Tibial nerve (tissue), 4 donors: ENCODE measurements at regions not wholly inside any gene's neighbourhood (a gene's known extent, or its start where the extent isn't known, plus 50 kb on each side); places are given as distances from the start of the nearest gene placed in this dataset.

Experiments
- DNase-seq, 2 donors: peaks; one replicate each; pipeline ENCODE4 v3.0.0-alpha.2; 2019; ENCODE audit warnings: low spot score in 2 of 2
- H3K27ac ChIP-seq, 4 donors: fragments of 200-600 bp; sonication (generic) in 3 of 4; one replicate each; pipeline ENCODE4 v1.5.1; 2017 to 2019; ENCODE audit warnings: mild to moderate bottlenecking in 1 of 4
- H3K27me3 ChIP-seq, 2 donors: fragments of 200-600 bp; sonication (generic) in 1 of 2; one replicate each; pipeline versions ENCODE4 v1.5.1 to v1.6.0; 2017 to 2019
- H3K36me3 ChIP-seq, 3 donors: fragments of 200-600 bp; sonication (generic); one replicate each; pipeline ENCODE4 v1.5.1; 2018 to 2019
- H3K4me1 ChIP-seq, 4 donors: fragments of 200-600 bp; sonication (generic) in 3 of 4; one replicate each; pipeline ENCODE4 v1.5.1; 2017 to 2019
- H3K4me3 ChIP-seq, 4 donors: fragments of 200-600 bp; sonication (generic) in 3 of 4; one replicate each; pipeline ENCODE4 v1.5.1; 2017 to 2019; ENCODE audit warnings: mild to moderate bottlenecking in 1 of 4, moderate library complexity in 1 of 4
- H3K9me3 ChIP-seq, 4 donors: fragments of 200-600 bp; sonication (generic) in 3 of 4; one replicate each; pipeline ENCODE4 v1.5.1; 2017 to 2019
- EP300 ChIP-seq, 2 donors: sonication (generic); formaldehyde crosslinking; IDR thresholded peaks; one replicate each; pipeline ENCODE4 v1.6.1; 2017; ENCODE audit warnings: antibody characterized with exemption in 2 of 2, mild to moderate bottlenecking in 1 of 2
- POLR2A ChIP-seq, 2 donors: fragments of 450-650 bp; IDR thresholded peaks; one replicate each; pipeline ENCODE4 v1.6.1; 2017; ENCODE audit warnings: antibody characterized with exemption in 2 of 2, mild to moderate bottlenecking in 2 of 2, moderate library complexity in 2 of 2
- WGBS, 2 donors: methylation state at CpG; one replicate each; pipeline ENCODE4 v1.1.5; 2018; 5-methylcytosine and 5-hydroxymethylcytosine counted together
- TF ChIP-seq, protein P1 (sequence below), 5 experiments: fragments of 200-600 bp in 3 of 5; fragments of 450-650 bp in 2 of 5; sonication (generic) in 3 of 5; IDR thresholded peaks; one replicate each; pipeline ENCODE4 v1.5.1; 2016 to 2019; ENCODE audit warnings: antibody characterized with exemption in 5 of 5, mild to moderate bottlenecking in 3 of 5, moderate library complexity in 2 of 5

GRCh38 chr9:80387828-80388227, 816.1 kb downstream of the TLE4 start:
- DNase-seq: no peak
- Histone ChIP-seq H3K36me3 (no peaks in the 10 kb centered on the region), H3K9me3 (no peaks in the 10 kb centered on the region), H3K4me3 (no peak overlapping the region), H3K27me3 (no peaks in the 10 kb centered on the region), H3K27ac (no peak overlapping the region), H3K4me1 (no peaks in the 10 kb centered on the region)
- no peak for TF ChIP-seq POLR2A (IDR thresholded peaks at IDR 0.05)
- TF ChIP-seq, protein P1, sequence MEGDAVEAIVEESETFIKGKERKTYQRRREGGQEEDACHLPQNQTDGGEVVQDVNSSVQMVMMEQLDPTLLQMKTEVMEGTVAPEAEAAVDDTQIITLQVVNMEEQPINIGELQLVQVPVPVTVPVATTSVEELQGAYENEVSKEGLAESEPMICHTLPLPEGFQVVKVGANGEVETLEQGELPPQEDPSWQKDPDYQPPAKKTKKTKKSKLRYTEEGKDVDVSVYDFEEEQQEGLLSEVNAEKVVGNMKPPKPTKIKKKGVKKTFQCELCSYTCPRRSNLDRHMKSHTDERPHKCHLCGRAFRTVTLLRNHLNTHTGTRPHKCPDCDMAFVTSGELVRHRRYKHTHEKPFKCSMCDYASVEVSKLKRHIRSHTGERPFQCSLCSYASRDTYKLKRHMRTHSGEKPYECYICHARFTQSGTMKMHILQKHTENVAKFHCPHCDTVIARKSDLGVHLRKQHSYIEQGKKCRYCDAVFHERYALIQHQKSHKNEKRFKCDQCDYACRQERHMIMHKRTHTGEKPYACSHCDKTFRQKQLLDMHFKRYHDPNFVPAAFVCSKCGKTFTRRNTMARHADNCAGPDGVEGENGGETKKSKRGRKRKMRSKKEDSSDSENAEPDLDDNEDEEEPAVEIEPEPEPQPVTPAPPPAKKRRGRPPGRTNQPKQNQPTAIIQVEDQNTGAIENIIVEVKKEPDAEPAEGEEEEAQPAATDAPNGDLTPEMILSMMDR (IDR thresholded peaks at IDR 0.05): no peak
- TF ChIP-seq EP300 (IDR thresholded peaks at IDR 0.05): no peak
- 80 to 90% methylated on average over 2 of the region's 2 CpGs for WGBS, 2 donors

GRCh38 chr9:80385246-80385645, 813.5 kb downstream of the TLE4 start:
- H3K4me3 ChIP-seq: no peak overlapping the region
- no peaks in the 10 kb centered on the region for H3K27me3 ChIP-seq
- WGBS, 2 donors: 65 to 67% methylated on average over 3 of the region's 3 CpGs
- no peaks in the 10 kb centered on the region for H3K4me1 ChIP-seq
- TF ChIP-seq POLR2A (IDR thresholded peaks at IDR 0.05): no peak
- TF ChIP-seq, protein P1 (IDR thresholded peaks at IDR 0.05): no peak
- TF ChIP-seq EP300 (IDR thresholded peaks at IDR 0.05): no peak
- H3K9me3 ChIP-seq: no peaks in the 10 kb centered on the region
- no peaks in the 10 kb centered on the region for H3K36me3 ChIP-seq
- H3K27ac ChIP-seq: no peak overlapping the region
- no peak for DNase-seq

DNA sequence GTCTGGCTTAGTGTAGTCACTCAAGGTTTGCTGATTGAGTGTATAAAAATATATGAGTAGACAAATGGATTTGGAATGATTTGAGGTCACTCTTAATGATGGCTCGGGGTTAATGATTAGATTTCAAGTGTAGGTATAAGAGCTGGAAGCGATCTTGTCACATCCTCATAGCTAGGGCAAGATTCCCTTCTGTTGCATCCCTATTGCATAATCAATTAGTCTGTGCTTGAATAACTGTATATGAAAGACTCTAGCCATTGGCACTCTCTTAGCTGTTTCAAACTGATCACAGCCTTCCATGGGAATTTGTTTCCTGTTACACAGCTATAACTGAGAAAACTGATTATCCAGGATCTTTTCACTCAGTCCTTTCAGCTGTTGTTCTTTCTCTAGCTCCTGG, 811.6 kb downstream of the TLE4 start:
- Histone ChIP-seq H3K4me3 (no peak overlapping the region), H3K4me1 (no peaks in the 10 kb centered on the region), H3K9me3 (no peaks in the 10 kb centered on the region), H3K27me3 (no peaks in the 10 kb centered on the region), H3K27ac (no peak overlapping the region), H3K36me3 (no peaks in the 10 kb centered on the region)
- WGBS, 2 donors: 91 to 93% methylated on average over 2 of the region's 2 CpGs
- no peak for DNase-seq
- TF ChIP-seq, protein P1 (IDR thresholded peaks at IDR 0.05): no peak
- TF ChIP-seq POLR2A (IDR thresholded peaks at IDR 0.05) (no peak), EP300 (IDR thresholded peaks at IDR 0.05) (no peak)

DNA sequence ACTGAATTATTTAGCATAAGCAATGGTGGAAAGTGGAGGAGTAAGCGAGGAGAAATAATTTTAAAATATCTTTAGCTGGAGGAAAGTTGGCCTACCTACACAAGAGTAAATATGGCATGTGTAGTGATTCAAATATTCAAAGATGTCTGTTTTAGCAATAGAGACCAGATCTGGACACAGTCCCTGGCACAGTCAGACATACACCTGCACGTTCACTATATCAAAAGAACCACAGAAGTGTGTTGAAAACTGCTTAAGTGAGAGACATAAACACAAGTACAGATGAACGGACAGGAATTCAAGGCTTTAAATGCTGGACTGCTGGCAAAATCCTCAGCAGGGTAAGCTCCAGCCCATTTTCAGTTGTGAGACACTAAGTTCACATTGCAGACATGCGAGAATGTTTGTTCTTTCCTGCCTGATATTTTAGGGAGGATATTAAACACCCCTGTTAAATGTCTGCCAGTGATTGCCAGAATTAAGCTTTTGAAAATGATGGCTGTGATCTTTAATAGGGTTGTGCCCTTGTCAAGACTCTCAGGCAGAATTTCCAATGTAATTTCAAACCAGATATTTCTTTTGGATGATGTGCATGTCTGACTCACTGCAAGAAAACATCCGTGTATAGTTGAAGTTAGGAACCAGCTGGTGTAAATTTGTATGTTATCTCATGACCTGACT, 810.6 kb downstream of the TLE4 start:
- no peak overlapping the region for H3K27ac ChIP-seq
- no peaks in the 10 kb centered on the region for H3K36me3 ChIP-seq
- H3K27me3 ChIP-seq: no peaks in the 10 kb centered on the region
- DNase-seq: no peak
- 69 to 77% methylated on average over 5 of the region's 5 CpGs for WGBS, 2 donors
- H3K9me3 ChIP-seq: no peaks in the 10 kb centered on the region
- no peak for TF ChIP-seq EP300 (IDR thresholded peaks at IDR 0.05)
- TF ChIP-seq, protein P1 (IDR thresholded peaks at IDR 0.05): no peak
- TF ChIP-seq POLR2A (IDR thresholded peaks at IDR 0.05): no peak
- no peaks in the 10 kb centered on the region for H3K4me1 ChIP-seq
- H3K4me3 ChIP-seq: no peak overlapping the region

- Histone ChIP-seq H3K9me3 (no peaks in the 10 kb centered on the region), H3K4me3 (no peak overlapping the region), H3K4me1 (no peaks in the 10 kb centered on the region), H3K27ac (no peak overlapping the region), H3K27me3 (no peaks in the 10 kb centered on the region), H3K36me3 (no peaks in the 10 kb centered on the region)
- 86 to 93% methylated on average over 4 of the region's 4 CpGs for WGBS, 2 donors
- TF ChIP-seq, protein P1 (IDR thresholded peaks at IDR 0.05): no peak
- no peak for TF ChIP-seq EP300 (IDR thresholded peaks at IDR 0.05)
- no peak for DNase-seq
These were observed 808.5 kb downstream of the TLE4 start for GRCh38 chr9:80380301-80380700.
